K562 (cell line): ENCODE measurements at regions not wholly inside any gene's neighbourhood (a gene's known extent, or its start where the extent isn't known, plus 50 kb on each side); places are given as distances from the start of the nearest gene placed in this dataset.

ENCODE experiments used
- ATAC-seq: fragments of 200-7000 bp; cut with Tn5 transposase; 3 replicates; pipeline ENCODE4 v1.9.1; 2020; ENCODE audit warnings: moderate library complexity
- BruUV-seq: library from RNA; stranded (reverse); fragments of 400-500 nt; replicated peaks from 2 replicates; lab custom pipeline; 2021; lab: Mats Ljungman, UMichigan
- CTCF ChIA-PET: fragments of 300-600 bp; formaldehyde crosslinking; extraction: SDS; loops from one replicate; lab custom pipeline; 2021; ENCODE audit warnings: low intra/inter-chr PET ratio; lab: Yijun Ruan, JAX
- POLR2A ChIA-PET: fragments of 300-600, 350-650 bp; sonication (Branson Sonifier 250); formaldehyde crosslinking; extraction: SDS; loops from one replicate; lab custom pipeline; 2021; ENCODE audit warnings: antibody characterized with exemption, inconsistent platforms; lab: Yijun Ruan, JAX
- DNase-seq, 4 experiments: peaks; one replicate each; pipeline versions ENCODE4 v3.0.0 to v3.0.0-alpha.2; 2011 to 2018; ENCODE audit warnings: low spot score in 3 of 4, mixed read lengths in 3 of 4; ENCODE audit errors: extremely low read depth in 1 of 4
- FAIRE-seq: peaks from 2 replicates; lab custom pipeline; 2011; peaks lifted over from hg19 to GRCh38; lab: Jason Lieb, UNC
- H2AFZ ChIP-seq: 2 replicates; pipeline ENCODE4 v1.6.0; 2011; ENCODE audit warnings: low read depth, low read length, control low read depth, inconsistent platforms
- H3K27ac ChIP-seq: fragments of 200-600 bp; 3 replicates; pipeline ENCODE4 v1.8.0; 2011; ENCODE audit warnings: low read depth, mild to moderate bottlenecking, control low read depth, inconsistent platforms, low read length, moderate library complexity, mixed read lengths; ENCODE audit errors: extremely low read depth
- H3K27me3 ChIP-seq, 2 experiments: fragments of 300-600 bp in 1 of 2; 2 replicates in 1 of 2; 3 replicates in 1 of 2; pipeline versions ENCODE4 v1.6.0 to v1.8.0; 2011; ENCODE audit warnings: inconsistent platforms in 2 of 2, low read length in 2 of 2, mild to moderate bottlenecking in 1 of 2, mixed read lengths in 1 of 2, moderate library complexity in 1 of 2; ENCODE audit not compliant: control insufficient read depth in 2 of 2, insufficient read depth in 2 of 2
- H3K36me3 ChIP-seq: fragments of 300-600 bp; 3 replicates; pipeline ENCODE4 v1.8.0; 2011; ENCODE audit warnings: mild to moderate bottlenecking, low read length, inconsistent platforms; ENCODE audit not compliant: control insufficient read depth, insufficient read depth
- H3K4me1 ChIP-seq, 2 experiments: fragments of 200-600 bp in 1 of 2; replicated peaks in 1 of 2; 2 replicates in 1 of 2; 3 replicates in 1 of 2; pipeline versions ENCODE4 v1.5.1 to v1.8.0; 2011; ENCODE audit warnings: inconsistent platforms in 2 of 2, low read length in 2 of 2, mild to moderate bottlenecking in 1 of 2, mixed read lengths in 1 of 2, moderate library complexity in 1 of 2; ENCODE audit not compliant: control insufficient read depth in 2 of 2, insufficient read depth in 2 of 2
- H3K4me2 ChIP-seq: 2 replicates; pipeline ENCODE4 v1.6.1; 2011; ENCODE audit warnings: low read length, control low read depth, inconsistent platforms, mixed read lengths; ENCODE audit not compliant: insufficient read depth
- H3K4me3 ChIP-seq: fragments of 200-600 bp; sonication (generic), shearing (Covaris generic); 2 replicates; pipeline ENCODE4 v1.5.1; 2016; ENCODE audit warnings: control low read depth, inconsistent platforms
- H3K79me2 ChIP-seq: fragments of 200-600 bp; 3 replicates; pipeline ENCODE4 v1.8.0; 2011; ENCODE audit warnings: low read length, inconsistent platforms; ENCODE audit not compliant: control insufficient read depth, insufficient read depth
- H3K9ac ChIP-seq, 2 experiments: 2 replicates each; pipeline versions ENCODE4 v1.6.0 to v1.6.1; 2011; ENCODE audit warnings: low read depth in 2 of 2, low read length in 2 of 2, control low read depth in 1 of 2, inconsistent platforms in 1 of 2, mild to moderate bottlenecking in 1 of 2, mixed read lengths in 1 of 2; ENCODE audit not compliant: insufficient read depth in 1 of 2
- H3K9me1 ChIP-seq: one replicate; pipeline ENCODE4 v1.6.0; 2011; ENCODE audit warnings: inconsistent platforms, mild to moderate bottlenecking, low read length, moderate library complexity; ENCODE audit not compliant: control insufficient read depth, insufficient read depth
- H3K9me3 ChIP-seq: replicated peaks from 2 replicates; pipeline ENCODE4 v1.5.1; 2011; ENCODE audit warnings: low read depth, low read length, inconsistent platforms; ENCODE audit not compliant: control insufficient read depth, insufficient read depth
- H4K20me1 ChIP-seq: replicated peaks from 2 replicates; pipeline ENCODE4 v1.6.1; 2011; ENCODE audit warnings: low read length, inconsistent platforms, mixed read lengths; ENCODE audit not compliant: control insufficient read depth, insufficient read depth
- ATF1 ChIP-seq, 2 experiments: fragments of 450-650 bp in 1 of 2; IDR thresholded peaks; 2 replicates each; pipeline ENCODE4 v1.6.1; 2016; ENCODE audit warnings: missing compliant biosample characterization in 1 of 2, missing genetic modification characterization in 1 of 2
- BRCA1 ChIP-seq, 2 experiments: fragments of 450-650 bp in 1 of 2; sonication (generic) in 1 of 2; formaldehyde crosslinking in 1 of 2; IDR thresholded peaks; 2 replicates each; pipeline versions ENCODE4 v1.5.0 to v1.6.1; 2017 to 2020; ENCODE audit warnings: mild to moderate bottlenecking in 1 of 2, missing genetic modification reagents in 1 of 2
- CBFA2T2 ChIP-seq: fragments of 450-650 bp; conservative IDR thresholded peaks from 2 replicates; pipeline ENCODE4 v1.6.1; 2017; ENCODE audit warnings: mild to moderate bottlenecking
- CHD7 ChIP-seq: fragments of 200-600 bp; sonication (generic); IDR thresholded peaks from one replicate; pipeline ENCODE4 v1.6.1; 2012; ENCODE audit warnings: mild to moderate bottlenecking, low read depth, low read length, inconsistent platforms
- DLX4 ChIP-seq: fragments of 250-450 bp; sonication (Bioruptor Pico); IDR thresholded peaks from 2 replicates; pipeline ENCODE4 v1.6.1; 2021; ENCODE audit warnings: mild to moderate bottlenecking
- FOXJ2 ChIP-seq: fragments of 200-800 bp; sonication (Bioruptor generic); IDR thresholded peaks from 2 replicates; pipeline ENCODE4 v1.6.1; 2016; ENCODE audit warnings: missing genetic modification characterization, missing compliant biosample characterization
- JUN ChIP-seq, 2 experiments: sonication (generic) in 1 of 2; formaldehyde crosslinking in 1 of 2; IDR thresholded peaks; 2 replicates each; pipeline versions ENCODE4 v1.6.1 to v1.8.0; 2012 to 2022; ENCODE audit warnings: borderline replicate concordance in 2 of 2, mild to moderate bottlenecking in 2 of 2, improper control_type of control experiment in 1 of 2, low read depth in 1 of 2, low read length in 1 of 2, missing genetic modification reagents in 1 of 2
- KAT2B ChIP-seq: IDR thresholded peaks from one replicate; pipeline ENCODE4 v1.6.1; 2012; ENCODE audit warnings: low read depth, mild to moderate bottlenecking, control low read depth, inconsistent platforms, low read length, moderate library complexity
- KLF10 ChIP-seq: fragments of 250-450 bp; sonication (Bioruptor Pico); IDR thresholded peaks from 2 replicates; pipeline ENCODE4 v1.6.1; 2021; ENCODE audit warnings: matching md5 sums
- MIER1 ChIP-seq: fragments of 450-650 bp; IDR thresholded peaks from 2 replicates; pipeline ENCODE4 v1.6.1; 2016; ENCODE audit warnings: antibody characterized with exemption, mild to moderate bottlenecking, low read depth
- NFYB ChIP-seq: IDR thresholded peaks from 2 replicates; pipeline ENCODE4 v1.6.1; 2011; ENCODE audit warnings: mild to moderate bottlenecking, moderate library complexity; ENCODE audit not compliant: insufficient read length; ENCODE audit errors: extremely low read depth
- SREBF2 ChIP-seq: sonication (generic); formaldehyde crosslinking; IDR thresholded peaks from 2 replicates; pipeline ENCODE4 v1.4.0; 2020; ENCODE audit warnings: mild to moderate bottlenecking, missing genetic modification reagents
- whole genome bisulfite sequencing: fragments of 100-300 bp; shearing (Covaris generic); methylation state at CpG from one replicate; pipeline ENCODE4 v1.1.6; 2016; ENCODE audit warnings: low coverage, mixed read lengths; ENCODE audit not compliant: insufficient coverage; ENCODE audit errors: missing lambda C conversion rate; 5-methylcytosine and 5-hydroxymethylcytosine counted together
- in situ Hi-C: fragments of 300-500 bp; cut with MboI; formaldehyde crosslinking; loops from 4 replicates; pipeline ENCODE4 v1.15.0; 2018; ENCODE audit warnings: inconsistent platforms, mixed read lengths
- intact Hi-C: fragments of 100-400 bp; cut with micrococcal nuclease; formaldehyde crosslinking; loops from 2 replicates; pipeline ENCODE4 v1.14.2; 2022

- H3K4me3 ChIP-seq, result no peak overlapping the region
- TF ChIP-seq NFYB (no peak), DLX4 (CRISPR knock-in tag) (no peak), KLF10 (CRISPR knock-in tag) (no peak), ATF1 (CRISPR knock-in tag; IDR thresholded peaks at IDR 0.05) (no peak), ATF1 (tag; IDR thresholded peaks at IDR 0.05) (no peak), SREBF2 (CRISPR knock-in tag) (no peak), FOXJ2 (tag) (no peak), CBFA2T2 (no peak), MIER1 (no peak), BRCA1 (IDR thresholded peaks at IDR 0.05) (no peak), BRCA1 (CRISPR knock-in tag; IDR thresholded peaks at IDR 0.05) (no peak), CHD7 (no peak), KAT2B (no peak), JUN (IDR thresholded peaks at IDR 0.05; ENCODE audit: borderline replicate concordance, low read depth, low read length) (no peak), JUN (CRISPR knock-in tag; IDR thresholded peaks at IDR 0.05; ENCODE audit: borderline replicate concordance) (no peak)
Measured at GRCh38 chr19:28049875-28050274, 1163.1 kb downstream of the UQCRFS1 start.

More at GRCh38 chr19:28049875-28050274, 1163.1 kb downstream of the UQCRFS1 start:
- H3K9me1 ChIP-seq, result no peaks in the 10 kb centered on the region
- intact Hi-C loops, result no loop called here
- H2AFZ ChIP-seq, result no peak overlapping the region
- no peaks in the 10 kb centered on the region for H3K79me2 ChIP-seq
- FAIRE-seq (no peak), ATAC-seq (no peak), DNase-seq (no peak)
- H3K9me3 ChIP-seq, result no peaks in the 10 kb centered on the region
- WGBS, result 0% methylated on average over 2 of the region's 2 CpGs
- no peaks in the 10 kb centered on the region for H3K36me3 ChIP-seq
- POLR2A ChIA-PET, result interaction anchor here (0.9 kb wide), 1 partner anchor 8 kb away, joined by 3 read pairs; no protein-coding TSS in a partner anchor
- BruUV-seq, result no TSS peak
- H3K27me3 ChIP-seq, result no peaks in the 10 kb centered on the region
- no peaks in the 10 kb centered on the region for H3K4me1 ChIP-seq
- H4K20me1 ChIP-seq, result no peaks in the 10 kb centered on the region
- H3K27ac ChIP-seq, result no peak overlapping the region
- in situ Hi-C loops, result no loop called here
- no peak overlapping the region for H3K4me2 ChIP-seq
- no peak overlapping the region for H3K9ac ChIP-seq
- CTCF ChIA-PET, result no interaction called here
